ENCODE measurements at regions not wholly inside any gene's neighbourhood (a gene's known extent, or its start where the extent isn't known, plus 50 kb on each side); places are given as distances from the start of the nearest gene placed in this dataset.

DNA sequence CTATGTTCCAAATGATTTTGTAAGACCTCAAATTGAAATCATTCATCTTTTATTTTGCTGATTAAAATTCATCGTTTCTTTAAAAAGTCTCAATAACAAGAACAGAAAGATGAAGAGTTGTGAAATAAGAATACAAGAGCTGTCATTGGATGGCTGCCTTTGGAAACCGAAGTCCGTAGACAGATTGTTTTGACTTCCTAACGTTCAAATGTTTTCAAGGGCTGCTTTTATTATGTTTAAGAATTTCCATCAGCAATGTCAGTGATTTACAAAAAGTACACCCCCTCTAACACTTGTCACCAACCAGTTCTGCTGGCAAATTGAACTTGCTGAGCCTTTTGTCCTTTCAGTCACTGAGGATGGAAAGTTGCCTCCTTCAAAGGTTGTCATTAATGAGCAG is 89.6 kb downstream of the KCNE4 start:
- Histone ChIP-seq H2AFZ (replicated peaks; ENCODE audit: low read length, poor library complexity) (no peak overlapping the region), H2BK5ac (ENCODE audit: low read depth, low read length, poor library complexity, severe bottlenecking) (no peak overlapping the region), H2BK20ac (ENCODE audit: low read depth, low read length) (no peak overlapping the region), H2BK15ac (ENCODE audit: low read depth, low read length) (no peak overlapping the region), H4K8ac (ENCODE audit: low read depth in 2 of 2, low read length in 2 of 2) (no peak overlapping the region), H3K9ac (ENCODE audit: low read depth, low read length) (no peak overlapping the region), H4K91ac (ENCODE audit: insufficient read depth, low read depth, low read length) (no peak overlapping the region), H4K20me1 (ENCODE audit: insufficient read depth, low read length) (no peaks in the 10 kb centered on the region), H3K27me3 (ENCODE audit: control insufficient read depth, insufficient read depth, low read length) (peaks cover 8% of the 10 kb centered on the region), H3K4me3 (ENCODE audit: insufficient read depth, low read depth, low read length) (no peak overlapping the region), H4K5ac (ENCODE audit: low read depth, low read length) (no peak overlapping the region), H2BK120ac (ENCODE audit: low read depth, low read length) (no peak overlapping the region), H2AK5ac (ENCODE audit: low read depth, low read length) (no peak overlapping the region), H3K18ac (ENCODE audit: low read depth, low read length) (no peak overlapping the region), H3K79me1 (ENCODE audit: low read depth in 1 of 2, low read length in 2 of 2) (no peaks in the 10 kb centered on the region), H3K23ac (ENCODE audit: low read depth, low read length) (no peak overlapping the region), H3K4me1 (ENCODE audit: control insufficient read depth, insufficient read depth, low read length) (no peaks in the 10 kb centered on the region), H3K9me3 (ENCODE audit: control insufficient read depth, insufficient read depth, low read length) (no peaks in the 10 kb centered on the region), H3K4me2 (ENCODE audit: low read depth, low read length) (no peak overlapping the region), H3K27ac (ENCODE audit: insufficient read depth, low read length) (no peak overlapping the region), H3K4ac (ENCODE audit: low read depth, low read length) (no peak overlapping the region), H3K9me1 (ENCODE audit: insufficient read depth, low read length) (no peaks in the 10 kb centered on the region), H3K14ac (replicated peaks; ENCODE audit: low read depth, low read length) (no peak overlapping the region), H3K36me3 (ENCODE audit: control insufficient read depth, insufficient read depth, low read length) (no peaks in the 10 kb centered on the region), H2AK9ac (replicated peaks; ENCODE audit: low read depth, low read length, poor library complexity) (no peak overlapping the region), H3K56ac (ENCODE audit: extremely low read depth, insufficient read depth, low read length) (no peak overlapping the region)
- no peak for DNase-seq
- ChIA-PET POLR2A (ENCODE audit: unreplicated experiment) (no interaction called here), CTCF (no interaction called here)
- no TSS peak for BruUV-seq (replicated peaks)
- no peak for ATAC-seq (ENCODE audit: low read depth)
- dilution Hi-C loops (cut with HindIII; ENCODE audit: low sequenced_read_pairs, unreplicated experiment) (no loop called here), in situ Hi-C loops (cut with MboI; ENCODE audit: low sequenced_read_pairs) (no loop called here), intact Hi-C loops (cut with micrococcal nuclease) (no loop called here)
- WGBS, 2 experiments (ENCODE audit: extremely low coverage in 2 of 2, insufficient read length in 1 of 2): no CpG with 5 or more reads among the region's 4 CpGs
- no peak for TF ChIP-seq MXI1 (IDR thresholded peaks at IDR 0.05; ENCODE audit: borderline replicate concordance, low read depth, low read length)
- no peak for TF ChIP-seq NFE2L2 (IDR thresholded peaks at IDR 0.05; ENCODE audit: low read depth, low read length)
- TF ChIP-seq MAZ (IDR thresholded peaks at IDR 0.05; ENCODE audit: borderline replicate concordance, low read depth, low read length): no peak
- TF ChIP-seq RAD21 (IDR thresholded peaks at IDR 0.05; ENCODE audit: low read length): no peak
- TF ChIP-seq, protein P1, sequence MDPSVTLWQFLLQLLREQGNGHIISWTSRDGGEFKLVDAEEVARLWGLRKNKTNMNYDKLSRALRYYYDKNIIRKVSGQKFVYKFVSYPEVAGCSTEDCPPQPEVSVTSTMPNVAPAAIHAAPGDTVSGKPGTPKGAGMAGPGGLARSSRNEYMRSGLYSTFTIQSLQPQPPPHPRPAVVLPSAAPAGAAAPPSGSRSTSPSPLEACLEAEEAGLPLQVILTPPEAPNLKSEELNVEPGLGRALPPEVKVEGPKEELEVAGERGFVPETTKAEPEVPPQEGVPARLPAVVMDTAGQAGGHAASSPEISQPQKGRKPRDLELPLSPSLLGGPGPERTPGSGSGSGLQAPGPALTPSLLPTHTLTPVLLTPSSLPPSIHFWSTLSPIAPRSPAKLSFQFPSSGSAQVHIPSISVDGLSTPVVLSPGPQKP (IDR thresholded peaks at IDR 0.05; ENCODE audit: borderline replicate concordance, low read depth, low read length): no peak
- TF ChIP-seq RFX5 (IDR thresholded peaks at IDR 0.05; ENCODE audit: low read depth, low read length): no peak
- TF ChIP-seq RCOR1 (IDR thresholded peaks at IDR 0.05; ENCODE audit: insufficient replicate concordance, low read length): no peak
- TF ChIP-seq, protein P2, sequence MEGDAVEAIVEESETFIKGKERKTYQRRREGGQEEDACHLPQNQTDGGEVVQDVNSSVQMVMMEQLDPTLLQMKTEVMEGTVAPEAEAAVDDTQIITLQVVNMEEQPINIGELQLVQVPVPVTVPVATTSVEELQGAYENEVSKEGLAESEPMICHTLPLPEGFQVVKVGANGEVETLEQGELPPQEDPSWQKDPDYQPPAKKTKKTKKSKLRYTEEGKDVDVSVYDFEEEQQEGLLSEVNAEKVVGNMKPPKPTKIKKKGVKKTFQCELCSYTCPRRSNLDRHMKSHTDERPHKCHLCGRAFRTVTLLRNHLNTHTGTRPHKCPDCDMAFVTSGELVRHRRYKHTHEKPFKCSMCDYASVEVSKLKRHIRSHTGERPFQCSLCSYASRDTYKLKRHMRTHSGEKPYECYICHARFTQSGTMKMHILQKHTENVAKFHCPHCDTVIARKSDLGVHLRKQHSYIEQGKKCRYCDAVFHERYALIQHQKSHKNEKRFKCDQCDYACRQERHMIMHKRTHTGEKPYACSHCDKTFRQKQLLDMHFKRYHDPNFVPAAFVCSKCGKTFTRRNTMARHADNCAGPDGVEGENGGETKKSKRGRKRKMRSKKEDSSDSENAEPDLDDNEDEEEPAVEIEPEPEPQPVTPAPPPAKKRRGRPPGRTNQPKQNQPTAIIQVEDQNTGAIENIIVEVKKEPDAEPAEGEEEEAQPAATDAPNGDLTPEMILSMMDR (conservative IDR thresholded peaks at IDR 0.05; ENCODE audit: low read depth, low read length): no peak
- no peak for TF ChIP-seq MAFK (IDR thresholded peaks at IDR 0.05; ENCODE audit: low read depth, low read length)
- no peak for TF ChIP-seq CHD1 (IDR thresholded peaks at IDR 0.05; ENCODE audit: low read depth, low read length)
- TF ChIP-seq BHLHE40 (IDR thresholded peaks at IDR 0.05; ENCODE audit: low read depth, low read length): no peak
- TF ChIP-seq SMC3 (IDR thresholded peaks at IDR 0.05; ENCODE audit: low read depth, low read length): no peak

Data from IMR-90 (cell line).